GM18508 (cell line): ENCODE measurements at regions not wholly inside any gene's neighbourhood (a gene's known extent, or its start where the extent isn't known, plus 50 kb on each side); places are given as distances from the start of the nearest gene placed in this dataset.

Source experiments
- ATAC-seq: cut with Tn5 transposase; IDR thresholded peaks from one replicate; pipeline ENCODE4 v1.9.1; 2021; ENCODE audit warnings: moderate number of reproducible peaks; ENCODE audit not compliant: insufficient read depth, unreplicated experiment

GRCh38 chr5:68467794-68468193 is 252.2 kb downstream of the PIK3R1 start:
- ATAC-seq, result no peak

- ATAC-seq, result no peak
These were observed 252.8 kb downstream of the PIK3R1 start for GRCh38 chr5:68468322-68468721.

- no peak for ATAC-seq
These were observed 260.0 kb downstream of the PIK3R1 start for GRCh38 chr5:68475476-68475983.

GRCh38 chr5:68476854-68477253 is 261.3 kb downstream of the PIK3R1 start:
- ATAC-seq, result no peak

DNA sequence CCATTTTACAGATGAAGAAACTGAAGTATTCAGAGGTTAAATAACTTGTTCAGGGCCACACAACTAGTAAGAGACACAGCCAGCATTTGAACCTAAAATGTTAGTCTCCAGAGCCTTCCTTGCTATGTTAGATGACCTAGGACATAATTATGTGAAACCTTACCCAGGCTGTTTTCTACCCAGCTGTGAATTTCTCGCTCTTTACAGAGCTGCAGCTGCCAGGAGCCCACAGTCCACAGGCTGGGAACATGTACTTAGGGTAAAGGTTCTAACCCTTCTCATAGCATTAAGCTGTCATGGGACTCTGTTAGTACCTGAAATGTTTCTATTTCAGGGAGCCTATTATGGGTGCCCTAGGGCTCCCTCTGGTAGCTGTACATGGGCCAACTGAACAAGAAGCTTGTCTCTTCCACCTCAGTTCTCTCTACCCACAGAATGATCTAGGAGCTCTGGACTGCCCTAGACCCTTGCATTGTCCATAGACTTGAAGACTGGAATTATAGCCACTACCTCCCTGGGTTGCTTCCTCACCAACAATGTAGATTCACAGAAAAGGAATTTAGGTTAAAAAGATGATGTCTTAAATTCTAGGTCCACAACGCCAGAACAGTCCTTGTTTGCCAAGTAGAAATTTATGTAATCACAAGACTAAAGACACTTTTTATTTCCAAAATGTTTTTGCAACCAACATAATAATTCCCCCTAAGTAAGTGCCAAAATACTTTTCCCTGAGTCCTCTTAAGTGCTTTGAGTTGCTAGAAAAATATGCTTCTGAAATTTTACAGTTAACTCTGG is 262.9 kb downstream of the PIK3R1 start:
- ATAC-seq, result no peak

- ATAC-seq, result no peak
These were observed 264.0 kb downstream of the PIK3R1 start for GRCh38 chr5:68479524-68479923.

DNA sequence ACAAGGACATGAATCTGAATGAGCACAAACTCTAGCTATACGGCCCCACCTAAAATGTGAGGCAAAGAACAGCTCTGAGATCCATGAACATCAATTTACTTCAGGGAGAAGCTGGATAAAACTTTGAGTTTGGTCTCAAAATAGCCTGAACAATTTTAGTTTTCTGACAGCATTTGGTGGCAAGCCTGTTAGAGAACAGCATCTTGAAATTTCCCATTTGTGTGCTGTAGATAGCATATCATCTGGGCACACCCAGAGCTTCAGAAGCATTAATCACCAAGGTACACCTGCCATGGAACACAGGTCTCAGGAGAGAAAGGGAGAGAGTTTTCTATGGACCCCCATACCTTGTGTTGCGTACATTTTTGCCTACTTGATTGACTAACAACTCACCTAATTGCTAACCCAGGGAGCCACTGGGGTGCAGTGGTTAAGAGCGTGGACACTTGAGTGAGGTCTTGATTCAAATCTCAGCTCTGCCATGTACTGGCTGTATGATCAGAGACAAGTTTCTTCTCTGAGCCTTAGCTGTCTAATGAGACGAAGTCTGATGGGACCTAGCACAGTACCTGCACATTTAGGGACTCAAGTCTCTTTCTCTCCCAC is 264.9 kb downstream of the PIK3R1 start:
- ATAC-seq, result no peak

DNA sequence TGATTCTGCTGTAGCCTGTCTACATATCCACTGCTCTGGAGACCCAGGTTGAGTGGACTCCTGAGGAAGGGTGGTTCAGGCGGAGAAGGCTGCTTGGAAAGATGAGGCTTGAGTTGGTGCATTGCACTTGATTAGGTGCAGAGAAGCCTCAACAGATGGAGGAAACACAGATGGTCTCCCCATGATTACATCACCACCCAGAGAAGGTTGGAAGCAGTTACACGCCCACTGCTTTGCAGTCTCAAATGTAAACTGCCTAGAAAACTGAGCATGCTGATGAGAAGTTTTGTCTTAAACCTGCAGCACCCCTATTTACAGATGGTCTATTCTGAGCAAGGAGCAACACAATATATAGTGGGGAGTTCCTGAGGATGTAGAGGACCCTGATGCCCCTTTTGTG is 266.6 kb downstream of the PIK3R1 start:
- no peak for ATAC-seq

DNA sequence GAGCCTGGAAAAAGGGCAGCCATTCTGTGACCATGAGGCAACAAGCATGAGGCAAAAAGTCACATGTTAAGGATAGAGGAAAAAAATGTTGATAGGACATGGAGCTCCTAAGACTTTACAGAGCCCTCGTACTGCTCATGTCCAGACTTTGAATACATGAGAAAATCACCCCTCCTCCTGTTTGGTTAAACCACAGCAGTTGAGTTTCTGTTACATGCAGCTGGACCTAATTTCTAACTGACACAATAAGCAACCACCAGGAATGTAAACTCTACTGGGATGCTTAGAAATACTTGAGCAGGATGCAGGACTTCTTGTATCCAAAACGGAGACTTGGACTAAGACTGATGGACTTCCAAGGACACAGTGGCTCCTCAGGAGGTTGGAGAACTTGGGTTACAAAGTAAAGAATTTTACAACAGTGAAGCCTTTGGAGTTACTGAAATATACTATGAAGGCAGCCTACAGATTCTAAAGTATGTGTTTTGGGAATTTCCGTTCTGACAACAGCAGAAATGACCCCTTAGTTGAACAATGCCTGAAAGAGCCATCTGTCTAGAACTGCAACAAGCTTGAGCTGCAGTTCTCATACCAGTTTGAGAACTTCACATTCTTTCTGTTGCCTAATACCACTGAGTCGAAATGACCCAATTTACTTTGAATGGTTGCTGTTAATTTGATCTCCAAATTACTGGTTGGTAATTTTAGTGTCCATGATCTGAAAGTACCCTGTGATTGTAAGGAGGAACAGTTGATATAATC is 268.9 kb downstream of the PIK3R1 start:
- ATAC-seq, result no peak

GRCh38 chr5:68489556-68489955 is 274.0 kb downstream of the PIK3R1 start:
- no peak for ATAC-seq

GRCh38 chr5:68490406-68490805 is 274.9 kb downstream of the PIK3R1 start:
- ATAC-seq, result no peak

DNA sequence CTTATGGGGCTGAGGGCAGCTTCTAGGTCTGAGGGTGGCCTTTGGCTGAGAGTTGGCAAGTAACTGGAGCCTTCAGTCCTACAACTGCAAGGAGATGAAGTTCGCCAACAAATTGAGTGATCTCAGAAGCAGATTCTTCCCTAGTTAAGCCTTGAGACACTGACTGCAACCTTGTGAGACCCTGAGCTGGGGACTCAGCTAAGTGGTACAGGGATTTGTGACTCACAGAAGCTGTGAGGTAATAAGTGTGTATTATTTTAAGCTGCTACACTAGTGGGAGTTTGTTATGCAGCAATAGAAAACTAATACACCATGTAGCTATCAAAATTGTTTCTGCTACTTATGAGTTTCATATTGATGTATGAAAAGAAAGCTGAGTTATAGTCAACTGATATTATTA is 279.2 kb downstream of the PIK3R1 start:
- ATAC-seq, result no peak

DNA sequence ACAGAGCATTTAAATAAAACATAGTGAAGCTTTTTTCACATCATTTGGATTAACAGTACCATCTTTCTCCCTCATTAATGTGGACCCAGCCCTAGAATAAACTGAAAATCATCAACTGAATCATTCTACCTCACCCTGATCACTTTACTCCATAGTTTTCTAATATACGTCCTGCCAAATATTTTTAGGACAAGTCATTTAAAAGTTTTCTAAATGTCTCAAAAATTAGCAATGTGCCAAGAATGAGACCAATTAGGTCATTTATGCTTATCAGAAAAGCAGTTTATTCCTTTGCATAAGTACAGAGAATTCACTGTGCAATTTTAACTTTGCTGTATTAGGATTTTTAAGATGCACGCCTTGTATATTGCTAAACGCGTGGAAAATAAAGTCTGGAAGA is 284.4 kb downstream of the PIK3R1 start:
- no peak for ATAC-seq

- no peak for ATAC-seq
These were observed 285.3 kb downstream of the PIK3R1 start for GRCh38 chr5:68500813-68501212.

- no peak for ATAC-seq
These were observed 287.0 kb downstream of the PIK3R1 start for GRCh38 chr5:68502531-68502930.

GRCh38 chr5:68504306-68504705 is 288.8 kb downstream of the PIK3R1 start:
- no peak for ATAC-seq

DNA sequence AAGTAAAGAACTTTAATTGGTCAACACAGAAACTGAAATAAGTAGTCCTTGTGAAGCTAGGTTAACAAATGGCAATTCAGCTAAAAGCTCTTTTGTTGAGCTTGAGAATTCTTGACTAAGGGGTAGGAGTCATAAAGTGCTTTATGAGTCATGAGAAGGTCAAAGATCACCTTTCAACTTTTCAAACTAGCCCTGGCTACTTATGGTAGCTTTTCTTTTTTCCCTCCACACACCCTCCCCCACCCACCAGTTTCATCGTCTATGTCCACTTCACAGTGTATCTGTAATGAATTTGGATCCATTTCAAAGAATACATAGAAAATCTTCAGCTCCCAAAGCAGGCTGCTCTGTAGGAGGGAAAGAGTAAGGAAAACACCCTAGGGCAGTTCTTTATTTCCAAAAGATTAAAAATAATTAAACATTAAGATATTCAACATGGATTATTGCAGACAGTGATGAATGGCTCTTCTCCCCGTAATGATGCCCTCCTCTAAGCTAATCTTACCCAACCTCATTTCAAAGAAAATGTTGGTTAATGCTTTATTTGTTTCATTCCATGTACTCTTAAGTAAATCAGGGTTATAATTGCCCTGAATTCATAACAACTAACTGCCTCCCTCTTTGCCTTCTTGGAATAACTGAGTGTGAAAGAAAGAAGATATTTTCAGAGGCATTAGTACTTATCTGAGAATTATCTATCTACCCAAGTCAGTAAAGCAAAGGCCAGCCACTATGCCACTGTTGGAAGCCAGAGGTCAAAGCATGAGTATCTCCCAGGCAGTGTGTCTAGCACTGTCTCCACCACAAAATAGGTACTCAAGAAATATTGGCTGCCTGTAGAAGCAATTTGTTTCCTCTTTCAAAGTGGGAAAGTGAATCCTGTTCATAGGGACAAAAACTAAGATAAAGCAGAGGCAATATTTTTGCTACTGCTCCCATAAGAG is 290.6 kb downstream of the PIK3R1 start:
- ATAC-seq, result no peak

DNA sequence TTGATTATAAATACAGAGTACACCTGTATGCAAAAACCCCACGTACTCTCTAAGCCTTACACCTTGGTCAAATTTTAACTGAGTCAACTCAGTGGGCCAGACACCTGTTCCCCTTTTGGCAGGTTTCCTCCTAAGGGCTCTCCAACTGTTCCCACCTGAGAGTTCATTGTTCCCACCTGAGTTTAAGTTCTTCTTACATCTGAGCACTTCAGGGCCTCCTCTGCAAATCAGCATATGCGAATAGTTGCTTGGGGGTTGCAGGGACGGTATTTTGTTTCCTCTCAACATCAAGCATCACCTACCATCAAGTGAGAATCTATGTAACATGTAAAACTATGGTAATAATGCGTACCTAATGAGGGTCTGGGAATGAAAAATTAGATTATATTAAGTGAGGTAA is 300.0 kb downstream of the PIK3R1 start:
- ATAC-seq, result no peak

GRCh38 chr5:68518286-68518685 is 302.7 kb downstream of the PIK3R1 start:
- no peak for ATAC-seq

GRCh38 chr5:68519143-68519542 is 303.6 kb downstream of the PIK3R1 start:
- ATAC-seq, result no peak
